ENCODE measurements at regions not wholly inside any gene's neighbourhood (a gene's known extent, or its start where the extent isn't known, plus 50 kb on each side); places are given as distances from the start of the nearest gene placed in this dataset.

DNA sequence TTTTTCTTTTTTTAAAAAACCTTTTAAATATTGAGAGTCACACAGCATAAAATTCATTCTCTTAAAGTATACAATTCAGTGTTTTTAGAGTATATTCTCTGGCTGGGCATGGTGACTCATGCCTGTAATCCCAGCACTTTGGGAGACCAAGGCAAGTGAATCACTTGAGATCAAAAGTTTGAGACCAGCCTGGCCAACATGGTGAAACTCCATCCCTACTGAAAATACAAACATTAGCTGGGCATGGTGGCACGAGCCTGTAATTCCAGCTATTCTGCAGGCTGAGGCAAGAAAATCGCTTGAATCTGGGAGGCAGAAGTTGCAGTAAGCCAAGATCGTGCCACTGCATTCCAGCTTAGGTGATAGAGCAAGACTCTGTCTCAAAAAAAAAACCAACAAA lies 68.4 kb upstream of the BCAT1 start:
- BruUV-seq (replicated peaks) = no TSS peak
- Histone ChIP-seq H2AFZ (ENCODE audit: control insufficient read depth, low read depth, low read length) (no peak overlapping the region), H4K20me1 (ENCODE audit: control insufficient read depth, insufficient read depth) (no peaks in the 10 kb centered on the region), H3K4me1 (ENCODE audit: control insufficient read depth, insufficient read depth, low read length) (peaks cover 35% of the 10 kb centered on the region), H3K4me2 (ENCODE audit: control insufficient read depth, insufficient read depth) (no peak overlapping the region), H3K79me2 (ENCODE audit: control insufficient read depth, insufficient read depth, low read length) (no peaks in the 10 kb centered on the region), H3K27ac (ENCODE audit: control insufficient read depth, insufficient read depth) (no peak overlapping the region), H3K4me3 (no peak overlapping the region), H3K27me3 (replicated peaks in 1 of 2; ENCODE audit: control insufficient read depth in 2 of 2, insufficient read depth in 2 of 2, low read length in 1 of 2) (no peaks in the 10 kb centered on the region), H3K9ac (ENCODE audit: control insufficient read depth, insufficient read depth, low read length) (no peak overlapping the region), H3K9me3 (replicated peaks; ENCODE audit: control insufficient read depth, insufficient read depth, low read length) (peaks cover 9% of the 10 kb centered on the region; the same call in 2 of the 3 replicates), H3K36me3 (ENCODE audit: control insufficient read depth in 2 of 2, insufficient read depth in 2 of 2, low read length in 1 of 2) (no peaks in the 10 kb centered on the region)
- ChIA-PET RAD21 (ENCODE audit: unreplicated experiment) (interaction anchor here (0.7 to 12.0 kb wide), 3 partner anchors 8 to 19 kb away, joined by 3 to 137 read pairs (median 3); no protein-coding TSS in a partner anchor), POLR2A (interaction anchor here (1.0 to 1.4 kb wide), 3 partner anchors 8 to 34 kb away, joined by 3 to 9 read pairs (median 4); no protein-coding TSS in a partner anchor), CTCF (interaction anchor here (0.7 to 1.7 kb wide), 4 partner anchors 13 to 223 kb away, joined by 4 to 7 read pairs (median 4); no protein-coding TSS in a partner anchor), SMC1A (ENCODE audit: uncharacterized antibody, unreplicated experiment) (interaction anchor here (0.7 to 5.3 kb wide), 5 partner anchors 9 to 39 kb away, joined by 3 to 33 read pairs (median 5); no protein-coding TSS in a partner anchor)
- intact Hi-C loops (cut with micrococcal nuclease; ENCODE audit: unreplicated experiment) = no loop called here
- FAIRE-seq = no peak
- ATAC-seq = no peak
- DNase-seq (ENCODE audit: low read depth, low spot score) = no peak
- in situ Hi-C loops (cut with MboI) = no loop called here
- WGBS (ENCODE audit: insufficient coverage, insufficient replicate concordance, low lambda C conversion rate, missing lambda C conversion rate) = 68% methylated on average over 3 of the region's 3 CpGs
- TF ChIP-seq, protein P1, sequence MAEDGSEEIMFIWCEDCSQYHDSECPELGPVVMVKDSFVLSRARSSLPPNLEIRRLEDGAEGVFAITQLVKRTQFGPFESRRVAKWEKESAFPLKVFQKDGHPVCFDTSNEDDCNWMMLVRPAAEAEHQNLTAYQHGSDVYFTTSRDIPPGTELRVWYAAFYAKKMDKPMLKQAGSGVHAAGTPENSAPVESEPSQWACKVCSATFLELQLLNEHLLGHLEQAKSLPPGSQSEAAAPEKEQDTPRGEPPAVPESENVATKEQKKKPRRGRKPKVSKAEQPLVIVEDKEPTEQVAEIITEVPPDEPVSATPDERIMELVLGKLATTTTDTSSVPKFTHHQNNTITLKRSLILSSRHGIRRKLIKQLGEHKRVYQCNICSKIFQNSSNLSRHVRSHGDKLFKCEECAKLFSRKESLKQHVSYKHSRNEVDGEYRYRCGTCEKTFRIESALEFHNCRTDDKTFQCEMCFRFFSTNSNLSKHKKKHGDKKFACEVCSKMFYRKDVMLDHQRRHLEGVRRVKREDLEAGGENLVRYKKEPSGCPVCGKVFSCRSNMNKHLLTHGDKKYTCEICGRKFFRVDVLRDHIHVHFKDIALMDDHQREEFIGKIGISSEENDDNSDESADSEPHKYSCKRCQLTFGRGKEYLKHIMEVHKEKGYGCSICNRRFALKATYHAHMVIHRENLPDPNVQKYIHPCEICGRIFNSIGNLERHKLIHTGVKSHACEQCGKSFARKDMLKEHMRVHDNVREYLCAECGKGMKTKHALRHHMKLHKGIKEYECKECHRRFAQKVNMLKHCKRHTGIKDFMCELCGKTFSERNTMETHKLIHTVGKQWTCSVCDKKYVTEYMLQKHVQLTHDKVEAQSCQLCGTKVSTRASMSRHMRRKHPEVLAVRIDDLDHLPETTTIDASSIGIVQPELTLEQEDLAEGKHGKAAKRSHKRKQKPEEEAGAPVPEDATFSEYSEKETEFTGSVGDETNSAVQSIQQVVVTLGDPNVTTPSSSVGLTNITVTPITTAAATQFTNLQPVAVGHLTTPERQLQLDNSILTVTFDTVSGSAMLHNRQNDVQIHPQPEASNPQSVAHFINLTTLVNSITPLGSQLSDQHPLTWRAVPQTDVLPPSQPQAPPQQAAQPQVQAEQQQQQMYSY (CRISPR knock-in tag; IDR thresholded peaks at IDR 0.05) = no peak
- TF ChIP-seq SRF (IDR thresholded peaks at IDR 0.05; ENCODE audit: low read depth in 2 of 2, low read length in 2 of 2) (no peak), SIX5 (IDR thresholded peaks at IDR 0.05; ENCODE audit: low read depth, low read length, severe bottlenecking) (no peak), FOXM1 (IDR thresholded peaks at IDR 0.05; ENCODE audit: low read depth, low read length) (no peak), RFX5 (IDR thresholded peaks at IDR 0.05; ENCODE audit: low read depth, low read length) (no peak), PAX8 (IDR thresholded peaks at IDR 0.05) (no peak), ZNF274 (IDR thresholded peaks at IDR 0.05; ENCODE audit: insufficient read depth, insufficient read length) (no peak), CEBPB (IDR thresholded peaks at IDR 0.05; ENCODE audit: borderline replicate concordance in 1 of 2, low read depth in 2 of 2, low read length in 2 of 2) (no peak), MTA2 (IDR thresholded peaks at IDR 0.05; ENCODE audit: low read depth) (no peak), IRF4 (IDR thresholded peaks at IDR 0.05; ENCODE audit: low read depth, low read length) (no peak)
- TF ChIP-seq, protein P2, sequence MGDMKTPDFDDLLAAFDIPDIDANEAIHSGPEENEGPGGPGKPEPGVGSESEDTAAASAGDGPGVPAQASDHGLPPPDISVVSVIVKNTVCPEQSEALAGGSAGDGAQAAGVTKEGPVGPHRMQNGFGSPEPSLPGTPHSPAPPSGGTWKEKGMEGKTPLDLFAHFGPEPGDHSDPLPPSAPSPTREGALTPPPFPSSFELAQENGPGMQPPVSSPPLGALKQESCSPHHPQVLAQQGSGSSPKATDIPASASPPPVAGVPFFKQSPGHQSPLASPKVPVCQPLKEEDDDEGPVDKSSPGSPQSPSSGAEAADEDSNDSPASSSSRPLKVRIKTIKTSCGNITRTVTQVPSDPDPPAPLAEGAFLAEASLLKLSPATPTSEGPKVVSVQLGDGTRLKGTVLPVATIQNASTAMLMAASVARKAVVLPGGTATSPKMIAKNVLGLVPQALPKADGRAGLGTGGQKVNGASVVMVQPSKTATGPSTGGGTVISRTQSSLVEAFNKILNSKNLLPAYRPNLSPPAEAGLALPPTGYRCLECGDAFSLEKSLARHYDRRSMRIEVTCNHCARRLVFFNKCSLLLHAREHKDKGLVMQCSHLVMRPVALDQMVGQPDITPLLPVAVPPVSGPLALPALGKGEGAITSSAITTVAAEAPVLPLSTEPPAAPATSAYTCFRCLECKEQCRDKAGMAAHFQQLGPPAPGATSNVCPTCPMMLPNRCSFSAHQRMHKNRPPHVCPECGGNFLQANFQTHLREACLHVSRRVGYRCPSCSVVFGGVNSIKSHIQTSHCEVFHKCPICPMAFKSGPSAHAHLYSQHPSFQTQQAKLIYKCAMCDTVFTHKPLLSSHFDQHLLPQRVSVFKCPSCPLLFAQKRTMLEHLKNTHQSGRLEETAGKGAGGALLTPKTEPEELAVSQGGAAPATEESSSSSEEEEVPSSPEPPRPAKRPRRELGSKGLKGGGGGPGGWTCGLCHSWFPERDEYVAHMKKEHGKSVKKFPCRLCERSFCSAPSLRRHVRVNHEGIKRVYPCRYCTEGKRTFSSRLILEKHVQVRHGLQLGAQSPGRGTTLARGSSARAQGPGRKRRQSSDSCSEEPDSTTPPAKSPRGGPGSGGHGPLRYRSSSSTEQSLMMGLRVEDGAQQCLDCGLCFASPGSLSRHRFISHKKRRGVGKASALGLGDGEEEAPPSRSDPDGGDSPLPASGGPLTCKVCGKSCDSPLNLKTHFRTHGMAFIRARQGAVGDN (IDR thresholded peaks at IDR 0.05) = no peak
- TF ChIP-seq, protein P3, sequence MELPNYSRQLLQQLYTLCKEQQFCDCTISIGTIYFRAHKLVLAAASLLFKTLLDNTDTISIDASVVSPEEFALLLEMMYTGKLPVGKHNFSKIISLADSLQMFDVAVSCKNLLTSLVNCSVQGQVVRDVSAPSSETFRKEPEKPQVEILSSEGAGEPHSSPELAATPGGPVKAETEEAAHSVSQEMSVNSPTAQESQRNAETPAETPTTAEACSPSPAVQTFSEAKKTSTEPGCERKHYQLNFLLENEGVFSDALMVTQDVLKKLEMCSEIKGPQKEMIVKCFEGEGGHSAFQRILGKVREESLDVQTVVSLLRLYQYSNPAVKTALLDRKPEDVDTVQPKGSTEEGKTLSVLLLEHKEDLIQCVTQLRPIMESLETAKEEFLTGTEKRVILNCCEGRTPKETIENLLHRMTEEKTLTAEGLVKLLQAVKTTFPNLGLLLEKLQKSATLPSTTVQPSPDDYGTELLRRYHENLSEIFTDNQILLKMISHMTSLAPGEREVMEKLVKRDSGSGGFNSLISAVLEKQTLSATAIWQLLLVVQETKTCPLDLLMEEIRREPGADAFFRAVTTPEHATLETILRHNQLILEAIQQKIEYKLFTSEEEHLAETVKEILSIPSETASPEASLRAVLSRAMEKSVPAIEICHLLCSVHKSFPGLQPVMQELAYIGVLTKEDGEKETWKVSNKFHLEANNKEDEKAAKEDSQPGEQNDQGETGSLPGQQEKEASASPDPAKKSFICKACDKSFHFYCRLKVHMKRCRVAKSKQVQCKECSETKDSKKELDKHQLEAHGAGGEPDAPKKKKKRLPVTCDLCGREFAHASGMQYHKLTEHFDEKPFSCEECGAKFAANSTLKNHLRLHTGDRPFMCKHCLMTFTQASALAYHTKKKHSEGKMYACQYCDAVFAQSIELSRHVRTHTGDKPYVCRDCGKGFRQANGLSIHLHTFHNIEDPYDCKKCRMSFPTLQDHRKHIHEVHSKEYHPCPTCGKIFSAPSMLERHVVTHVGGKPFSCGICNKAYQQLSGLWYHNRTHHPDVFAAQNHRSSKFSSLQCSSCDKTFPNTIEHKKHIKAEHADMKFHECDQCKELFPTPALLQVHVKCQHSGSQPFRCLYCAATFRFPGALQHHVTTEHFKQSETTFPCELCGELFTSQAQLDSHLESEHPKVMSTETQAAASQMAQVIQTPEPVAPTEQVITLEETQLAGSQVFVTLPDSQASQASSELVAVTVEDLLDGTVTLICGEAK (IDR thresholded peaks at IDR 0.05; ENCODE audit: borderline replicate concordance) = no peak
